GM18499 (cell line): ENCODE measurements at regions not wholly inside any gene's neighbourhood (a gene's known extent, or its start where the extent isn't known, plus 50 kb on each side); places are given as distances from the start of the nearest gene placed in this dataset.

Experiments used
- ATAC-seq: cut with Tn5 transposase; IDR thresholded peaks from one replicate; pipeline ENCODE4 v1.9.1; 2021; ENCODE audit warnings: moderate number of reproducible peaks; ENCODE audit not compliant: insufficient read depth, unreplicated experiment

GRCh38 chr20:24340933-24341332, 128.5 kb upstream of the SYNDIG1 start:
- no peak for ATAC-seq

- no peak for ATAC-seq
Observed at GRCh38 chr20:24339210-24339641, 130.2 kb upstream of the SYNDIG1 start.

GRCh38 chr20:24337551-24337950, 131.9 kb upstream of the SYNDIG1 start:
- ATAC-seq: no peak

- ATAC-seq: no peak
Observed at GRCh38 chr20:24337069-24337468, 132.4 kb upstream of the SYNDIG1 start.

- no peak for ATAC-seq
Observed at GRCh38 chr20:24334830-24335229, 134.6 kb upstream of the SYNDIG1 start.

- ATAC-seq: no peak
Observed at GRCh38 chr20:24332956-24333355, 136.5 kb upstream of the SYNDIG1 start.

- no peak for ATAC-seq
Observed at GRCh38 chr20:24331939-24332338, 137.5 kb upstream of the SYNDIG1 start.

- no peak for ATAC-seq
Observed at GRCh38 chr20:24328901-24329300, 140.5 kb upstream of the SYNDIG1 start.

- ATAC-seq: no peak
Observed at GRCh38 chr20:24321973-24322372, 147.5 kb upstream of the SYNDIG1 start.

- no peak for ATAC-seq
Observed at GRCh38 chr20:24318569-24319352, 150.7 kb upstream of the SYNDIG1 start.

- no peak for ATAC-seq
Observed at GRCh38 chr20:24317224-24317623, 152.2 kb upstream of the SYNDIG1 start.

- no peak for ATAC-seq
Observed at GRCh38 chr20:24316731-24317130, 152.7 kb upstream of the SYNDIG1 start.

- ATAC-seq: no peak
Observed at GRCh38 chr20:24314053-24314452, 155.4 kb upstream of the SYNDIG1 start.

GRCh38 chr20:24309596-24309995, 159.8 kb upstream of the SYNDIG1 start:
- ATAC-seq: no peak

- ATAC-seq: no peak
Observed at GRCh38 chr20:24305371-24305770, 164.1 kb upstream of the SYNDIG1 start.

GRCh38 chr20:24304291-24304690, 165.1 kb upstream of the SYNDIG1 start:
- no peak for ATAC-seq

GRCh38 chr20:24303393-24304170, 165.8 kb upstream of the SYNDIG1 start:
- no peak for ATAC-seq

- no peak for ATAC-seq
Observed at GRCh38 chr20:24297993-24298392, 171.4 kb upstream of the SYNDIG1 start.

GRCh38 chr20:24296477-24297261, 172.8 kb upstream of the SYNDIG1 start:
- no peak for ATAC-seq

GRCh38 chr20:24291014-24291413, 178.4 kb upstream of the SYNDIG1 start:
- no peak for ATAC-seq
